ENCODE measurements at regions not wholly inside any gene's neighbourhood (a gene's known extent, or its start where the extent isn't known, plus 50 kb on each side); places are given as distances from the start of the nearest gene placed in this dataset.

DNA sequence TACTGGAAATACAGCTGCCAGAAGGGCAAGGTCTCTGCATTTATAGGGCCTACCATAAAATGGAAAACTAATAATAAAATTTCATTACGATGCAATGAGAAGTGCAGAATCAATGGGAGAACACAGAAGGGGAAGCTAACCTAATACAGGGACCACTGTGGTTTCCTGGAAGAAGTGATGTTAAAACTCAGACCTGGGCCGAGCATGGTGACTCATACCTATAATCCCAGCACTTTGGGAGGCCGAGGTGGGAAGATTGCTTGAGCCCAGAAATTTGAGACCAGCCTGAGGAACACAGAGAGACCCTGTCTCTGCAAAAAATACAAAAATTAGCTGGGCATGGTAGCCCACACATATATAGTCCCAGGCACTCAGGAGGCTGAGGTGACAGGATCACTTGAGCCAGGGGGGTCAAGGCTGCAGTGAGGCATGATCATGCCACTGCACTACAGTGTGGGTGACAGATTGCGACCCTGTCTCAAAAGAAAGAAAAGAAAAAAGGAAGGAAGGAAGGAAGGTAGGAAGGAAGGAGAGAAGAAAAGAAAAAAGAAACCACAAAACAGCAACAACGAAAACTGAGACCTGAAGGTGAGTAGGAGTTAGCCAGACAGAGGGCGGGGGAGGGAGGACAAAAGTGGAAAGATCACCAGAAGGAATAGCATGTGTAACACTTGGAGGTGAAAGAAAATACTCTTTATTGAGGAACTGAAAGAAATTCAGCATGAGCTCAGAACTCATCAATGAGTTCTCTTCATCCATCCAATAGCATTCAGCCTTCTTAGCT is 58.3 kb upstream of the DTNA start:
- TF ChIP-seq, protein P1, sequence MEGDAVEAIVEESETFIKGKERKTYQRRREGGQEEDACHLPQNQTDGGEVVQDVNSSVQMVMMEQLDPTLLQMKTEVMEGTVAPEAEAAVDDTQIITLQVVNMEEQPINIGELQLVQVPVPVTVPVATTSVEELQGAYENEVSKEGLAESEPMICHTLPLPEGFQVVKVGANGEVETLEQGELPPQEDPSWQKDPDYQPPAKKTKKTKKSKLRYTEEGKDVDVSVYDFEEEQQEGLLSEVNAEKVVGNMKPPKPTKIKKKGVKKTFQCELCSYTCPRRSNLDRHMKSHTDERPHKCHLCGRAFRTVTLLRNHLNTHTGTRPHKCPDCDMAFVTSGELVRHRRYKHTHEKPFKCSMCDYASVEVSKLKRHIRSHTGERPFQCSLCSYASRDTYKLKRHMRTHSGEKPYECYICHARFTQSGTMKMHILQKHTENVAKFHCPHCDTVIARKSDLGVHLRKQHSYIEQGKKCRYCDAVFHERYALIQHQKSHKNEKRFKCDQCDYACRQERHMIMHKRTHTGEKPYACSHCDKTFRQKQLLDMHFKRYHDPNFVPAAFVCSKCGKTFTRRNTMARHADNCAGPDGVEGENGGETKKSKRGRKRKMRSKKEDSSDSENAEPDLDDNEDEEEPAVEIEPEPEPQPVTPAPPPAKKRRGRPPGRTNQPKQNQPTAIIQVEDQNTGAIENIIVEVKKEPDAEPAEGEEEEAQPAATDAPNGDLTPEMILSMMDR (IDR thresholded peaks at IDR 0.05; ENCODE audit: unreplicated experiment) = no peak
- Mint-ChIP-seq H3K27ac (ENCODE audit: unreplicated experiment) (no peak overlapping the region), H3K4me1 (ENCODE audit: low read depth, unreplicated experiment) (no peaks in the 10 kb centered on the region), H3K27me3 (ENCODE audit: unreplicated experiment) (no peaks in the 10 kb centered on the region), H3K4me3 (ENCODE audit: low read depth, unreplicated experiment) (no peak overlapping the region), H3K9me3 (ENCODE audit: low read depth, unreplicated experiment) (no peaks in the 10 kb centered on the region), H3K36me3 (ENCODE audit: insufficient read depth, unreplicated experiment) (no peaks in the 10 kb centered on the region)
- intact Hi-C loops (cut with micrococcal nuclease; ENCODE audit: unreplicated experiment) = no loop called here
- no peak for DNase-seq
- BruUV-seq (replicated peaks) = no TSS peak
- CTCF ChIA-PET = no interaction called here

DNA sequence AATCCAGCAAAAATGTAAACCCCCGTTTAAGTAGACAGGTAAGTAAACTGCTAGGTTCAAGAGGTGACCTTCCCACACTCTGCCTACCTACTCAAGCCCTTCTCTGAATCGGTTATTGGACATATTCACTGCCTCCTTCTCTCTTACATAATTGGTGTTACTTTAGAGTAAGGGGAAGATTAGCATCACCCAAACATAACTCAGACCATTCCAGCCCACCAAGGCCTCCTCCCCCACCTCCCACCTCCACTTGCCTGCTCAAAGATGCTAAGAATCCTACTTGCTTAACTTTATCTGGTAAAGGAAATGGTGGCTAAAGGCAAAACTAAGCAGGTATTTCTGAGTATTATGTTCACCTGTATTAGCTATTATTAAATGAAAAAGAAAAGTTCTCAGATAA is 55.0 kb upstream of the DTNA start:
- intact Hi-C loops (cut with micrococcal nuclease; ENCODE audit: unreplicated experiment) = no loop called here
- no TSS peak for BruUV-seq (replicated peaks)
- CTCF ChIA-PET = no interaction called here

DNA sequence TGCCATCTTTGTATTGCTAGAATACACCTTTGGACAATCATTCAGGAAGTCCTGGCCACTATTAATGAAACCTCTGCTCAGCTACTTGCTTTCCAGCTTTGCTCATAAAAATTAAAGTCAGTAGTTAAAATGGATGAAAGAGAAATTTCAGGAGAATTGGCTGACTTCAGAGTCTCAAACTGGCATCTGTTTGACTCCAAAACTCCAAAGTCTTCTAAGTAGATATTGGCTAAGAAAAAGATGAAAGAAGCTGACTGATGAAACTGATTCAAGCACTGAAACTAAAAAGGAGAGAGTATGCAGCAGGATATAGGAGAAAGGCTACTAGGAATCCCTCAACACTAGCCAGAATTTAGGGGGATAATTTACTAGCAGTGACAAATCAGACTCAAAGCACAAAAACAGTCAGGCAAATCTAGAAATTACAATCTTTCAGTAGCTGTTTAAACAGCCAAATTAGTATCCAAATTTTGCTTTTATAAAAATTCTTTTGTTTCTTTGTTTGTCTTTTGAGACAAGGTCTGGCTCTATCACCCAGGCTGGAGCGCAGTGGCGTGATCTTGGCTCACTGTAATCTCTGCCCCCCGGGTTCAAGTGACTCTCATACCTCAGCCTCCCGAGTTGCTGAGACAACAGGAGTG is 52.1 kb upstream of the DTNA start:
- no peaks in the 10 kb centered on the region for H3K27me3 Mint-ChIP-seq (ENCODE audit: unreplicated experiment)
- BruUV-seq (replicated peaks) = no TSS peak
- peak overlapping the region; percentile 27 for H3K27ac Mint-ChIP-seq (ENCODE audit: unreplicated experiment)
- H3K4me1 Mint-ChIP-seq (ENCODE audit: low read depth, unreplicated experiment) = peaks cover 30% of the 10 kb centered on the region
- H3K4me3 Mint-ChIP-seq (ENCODE audit: low read depth, unreplicated experiment) = no peak overlapping the region
- CTCF ChIA-PET = no interaction called here
- TF ChIP-seq, protein P1 (IDR thresholded peaks at IDR 0.05; ENCODE audit: unreplicated experiment) = no peak
- H3K36me3 Mint-ChIP-seq (ENCODE audit: insufficient read depth, unreplicated experiment) = no peaks in the 10 kb centered on the region
- no peak for DNase-seq
- no peaks in the 10 kb centered on the region for H3K9me3 Mint-ChIP-seq (ENCODE audit: low read depth, unreplicated experiment)
- intact Hi-C loops (cut with micrococcal nuclease; ENCODE audit: unreplicated experiment) = no loop called here

More for the DNA sequence above, 55.0 kb upstream of the DTNA start:
- no peaks in the 10 kb centered on the region for H3K9me3 Mint-ChIP-seq (ENCODE audit: low read depth, unreplicated experiment)
- no peaks in the 10 kb centered on the region for H3K27me3 Mint-ChIP-seq (ENCODE audit: unreplicated experiment)
- no peak overlapping the region for H3K4me3 Mint-ChIP-seq (ENCODE audit: low read depth, unreplicated experiment)
- TF ChIP-seq, protein P1 (IDR thresholded peaks at IDR 0.05; ENCODE audit: unreplicated experiment) = no peak
- H3K4me1 Mint-ChIP-seq (ENCODE audit: low read depth, unreplicated experiment) = peaks cover 11% of the 10 kb centered on the region
- H3K27ac Mint-ChIP-seq (ENCODE audit: unreplicated experiment) = no peak overlapping the region
- no peak for DNase-seq
- H3K36me3 Mint-ChIP-seq (ENCODE audit: insufficient read depth, unreplicated experiment) = no peaks in the 10 kb centered on the region

DNA sequence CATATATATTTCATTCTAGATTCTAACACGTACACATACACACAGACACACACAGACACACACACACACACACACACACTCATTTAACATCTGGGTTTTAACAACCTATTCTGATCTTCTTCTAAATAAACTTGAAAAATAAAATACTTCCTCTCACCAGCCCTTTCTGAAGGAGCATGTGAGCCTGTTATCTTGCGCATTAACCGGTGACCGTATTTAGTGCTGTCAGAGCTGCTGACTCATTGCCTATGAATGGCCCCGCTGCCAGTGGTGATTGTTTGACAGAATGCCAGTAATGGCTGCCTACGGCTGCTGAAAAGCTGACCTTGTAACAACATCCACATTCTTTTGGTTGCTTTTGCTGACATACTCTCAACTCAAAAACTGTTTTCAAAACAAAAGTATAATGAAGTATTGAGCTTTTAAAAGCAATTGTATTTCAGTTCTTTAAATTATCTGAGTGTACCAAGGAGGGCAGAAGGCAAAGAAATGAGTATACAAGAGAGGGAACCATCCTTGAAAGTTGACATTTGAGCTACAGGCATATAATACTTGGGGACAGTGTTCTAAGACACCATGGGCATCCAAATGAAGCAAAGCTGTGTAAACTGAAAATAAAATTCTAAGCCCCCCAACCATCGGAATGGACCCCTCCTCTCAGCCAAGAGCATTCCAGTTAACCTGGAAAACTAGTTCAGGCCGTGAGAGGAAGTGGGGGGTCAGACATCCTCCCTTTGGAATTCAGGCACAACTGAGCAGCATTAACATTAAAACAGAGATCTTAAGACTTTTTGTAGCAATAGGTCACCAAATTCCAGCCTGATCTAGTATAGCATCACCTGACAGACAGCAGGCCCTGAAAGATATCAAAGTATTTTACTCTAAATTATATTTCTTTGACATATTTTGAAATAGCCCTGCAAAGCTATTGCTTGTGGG is 50.2 kb upstream of the DTNA start:
- intact Hi-C loops (cut with micrococcal nuclease; ENCODE audit: unreplicated experiment) = loop anchor here (5.0 kb wide), 2 partner anchors 47 to 62 kb away; no protein-coding TSS in a partner anchor
- peak overlapping the region; percentile 10 for H3K4me3 Mint-ChIP-seq (ENCODE audit: low read depth, unreplicated experiment)
- peak overlapping the region; percentile 78 for H3K27ac Mint-ChIP-seq (ENCODE audit: unreplicated experiment)
- peaks cover 30% of the 10 kb centered on the region for H3K4me1 Mint-ChIP-seq (ENCODE audit: low read depth, unreplicated experiment)
- no peaks in the 10 kb centered on the region for H3K9me3 Mint-ChIP-seq (ENCODE audit: low read depth, unreplicated experiment)
- TF ChIP-seq, protein P1 (IDR thresholded peaks at IDR 0.05; ENCODE audit: unreplicated experiment) = no peak
- DNase-seq = peak; percentile 84
- H3K27me3 Mint-ChIP-seq (ENCODE audit: unreplicated experiment) = no peaks in the 10 kb centered on the region
- H3K36me3 Mint-ChIP-seq (ENCODE audit: insufficient read depth, unreplicated experiment) = no peaks in the 10 kb centered on the region
- CTCF ChIA-PET = no interaction called here
- BruUV-seq (replicated peaks) = no TSS peak
